Lower lobe of right lung (tissue), 2 donors: ENCODE measurements at regions not wholly inside any gene's neighbourhood (a gene's known extent, or its start where the extent isn't known, plus 50 kb on each side); places are given as distances from the start of the nearest gene placed in this dataset.

Experiments used
- ATAC-seq, 2 donors: fragments of 200-7000 bp; cut with Tn5 transposase; one replicate each; pipeline ENCODE4 v1.9.1; 2020 to 2022; ENCODE audit warnings: mild to moderate bottlenecking in 2 of 2, moderate library complexity in 2 of 2
- DNase-seq: peaks from one replicate; pipeline ENCODE4 v3.0.0-alpha.2; 2020
- H3K27ac ChIP-seq: fragments of 200-600 bp; one replicate; pipeline ENCODE4 v1.8.0; 2022
- H3K27me3 ChIP-seq: fragments of 200-600 bp; one replicate; pipeline ENCODE4 v1.8.0; 2022; ENCODE audit warnings: low read depth
- H3K36me3 ChIP-seq: fragments of 200-600 bp; one replicate; pipeline ENCODE4 v1.8.0; 2022; ENCODE audit warnings: mild to moderate bottlenecking
- H3K4me1 ChIP-seq: fragments of 200-600 bp; one replicate; pipeline ENCODE4 v1.8.0; 2022
- H3K4me3 ChIP-seq: fragments of 200-600 bp; one replicate; pipeline ENCODE4 v1.8.0; 2022; ENCODE audit warnings: mild to moderate bottlenecking
- H3K9me3 ChIP-seq: fragments of 200-600 bp; one replicate; pipeline ENCODE4 v1.8.0; 2022
- intact Hi-C: fragments of 100-400 bp; cut with DNase I; formaldehyde crosslinking; loops from one replicate; pipeline ENCODE4 v1.11.0; 2022
- TF ChIP-seq, protein P1 (sequence below): fragments of 200-600 bp; IDR thresholded peaks from one replicate; pipeline ENCODE4 v1.8.0; 2022; ENCODE audit warnings: antibody characterized with exemption, mild to moderate bottlenecking
- donor health status: DM: no; HTN: yes; CAD: no; lungs with severe emphysema.

DNA sequence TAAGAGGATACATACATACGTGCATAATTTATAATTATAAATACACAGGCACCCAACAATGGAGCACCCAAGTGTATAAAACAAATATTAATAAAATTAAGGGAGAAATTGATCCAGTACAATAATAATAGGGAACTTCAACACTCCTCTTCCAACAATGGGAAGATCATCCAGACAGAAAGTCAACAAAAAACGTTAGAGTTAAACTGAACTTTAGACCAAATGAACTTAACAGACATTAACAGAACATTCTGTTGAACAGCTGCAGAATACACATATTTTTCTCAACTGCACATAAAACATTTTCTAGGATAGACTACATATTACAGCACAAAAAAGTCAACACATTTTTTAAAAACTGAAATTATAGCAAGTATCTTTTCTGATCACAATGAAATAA is 339.7 kb downstream of the CGGBP1 start:
- no peaks in the 10 kb centered on the region for H3K4me1 ChIP-seq
- DNase-seq (no peak), ATAC-seq (no peak)
- H3K36me3 ChIP-seq: no peaks in the 10 kb centered on the region
- H3K27me3 ChIP-seq: no peaks in the 10 kb centered on the region
- intact Hi-C loops: no loop called here
- TF ChIP-seq, protein P1, sequence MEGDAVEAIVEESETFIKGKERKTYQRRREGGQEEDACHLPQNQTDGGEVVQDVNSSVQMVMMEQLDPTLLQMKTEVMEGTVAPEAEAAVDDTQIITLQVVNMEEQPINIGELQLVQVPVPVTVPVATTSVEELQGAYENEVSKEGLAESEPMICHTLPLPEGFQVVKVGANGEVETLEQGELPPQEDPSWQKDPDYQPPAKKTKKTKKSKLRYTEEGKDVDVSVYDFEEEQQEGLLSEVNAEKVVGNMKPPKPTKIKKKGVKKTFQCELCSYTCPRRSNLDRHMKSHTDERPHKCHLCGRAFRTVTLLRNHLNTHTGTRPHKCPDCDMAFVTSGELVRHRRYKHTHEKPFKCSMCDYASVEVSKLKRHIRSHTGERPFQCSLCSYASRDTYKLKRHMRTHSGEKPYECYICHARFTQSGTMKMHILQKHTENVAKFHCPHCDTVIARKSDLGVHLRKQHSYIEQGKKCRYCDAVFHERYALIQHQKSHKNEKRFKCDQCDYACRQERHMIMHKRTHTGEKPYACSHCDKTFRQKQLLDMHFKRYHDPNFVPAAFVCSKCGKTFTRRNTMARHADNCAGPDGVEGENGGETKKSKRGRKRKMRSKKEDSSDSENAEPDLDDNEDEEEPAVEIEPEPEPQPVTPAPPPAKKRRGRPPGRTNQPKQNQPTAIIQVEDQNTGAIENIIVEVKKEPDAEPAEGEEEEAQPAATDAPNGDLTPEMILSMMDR: no peak
- no peak overlapping the region for H3K4me3 ChIP-seq
- no peaks in the 10 kb centered on the region for H3K9me3 ChIP-seq
- H3K27ac ChIP-seq: no peak overlapping the region

DNA sequence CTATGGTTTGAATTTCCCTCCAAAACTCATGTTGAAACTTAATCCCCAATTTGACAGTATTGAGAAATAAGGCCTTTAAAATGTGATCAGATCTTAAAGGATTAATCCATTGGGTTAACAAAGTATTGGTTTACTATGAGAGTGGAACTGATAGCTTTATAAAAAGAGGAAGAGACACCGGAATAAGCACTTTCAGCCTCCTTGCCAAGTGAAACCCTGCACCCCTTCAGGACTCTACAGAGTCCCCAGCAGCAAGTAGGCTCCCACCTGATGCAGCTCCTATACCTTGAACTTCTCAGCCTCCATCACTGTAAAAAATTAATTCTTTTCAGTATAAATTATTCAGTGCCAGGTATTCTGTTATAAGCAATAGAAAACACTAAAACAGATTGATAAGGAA is 348.3 kb downstream of the CGGBP1 start:
- TF ChIP-seq, protein P1: no peak
- Histone ChIP-seq H3K4me3 (no peak overlapping the region), H3K27ac (no peak overlapping the region), H3K4me1 (no peaks in the 10 kb centered on the region), H3K9me3 (no peaks in the 10 kb centered on the region), H3K36me3 (no peaks in the 10 kb centered on the region), H3K27me3 (no peaks in the 10 kb centered on the region)
- no peak for ATAC-seq
- DNase-seq: no peak
- intact Hi-C loops: no loop called here

DNA sequence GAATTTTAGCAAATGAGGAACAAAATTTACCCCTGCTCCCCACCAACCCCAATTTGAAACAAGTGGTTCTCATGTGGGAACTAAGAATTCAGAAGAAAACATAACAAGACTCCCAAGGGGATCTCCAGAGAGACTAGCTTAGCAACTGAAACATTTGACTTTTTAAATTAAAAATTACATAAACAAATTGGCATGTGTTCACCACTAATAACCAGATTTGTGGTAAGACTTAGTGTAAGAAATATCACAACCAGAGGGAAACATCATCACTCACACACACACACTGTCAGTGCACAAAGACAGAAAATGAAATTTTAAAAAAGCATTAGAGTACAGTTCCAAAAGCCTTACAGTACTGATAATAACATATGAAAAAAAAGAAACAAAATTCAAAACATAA is 348.8 kb downstream of the CGGBP1 start:
- Histone ChIP-seq H3K9me3 (no peaks in the 10 kb centered on the region), H3K27ac (no peak overlapping the region), H3K36me3 (no peaks in the 10 kb centered on the region), H3K27me3 (no peaks in the 10 kb centered on the region), H3K4me3 (no peak overlapping the region), H3K4me1 (no peaks in the 10 kb centered on the region)
- TF ChIP-seq, protein P1: no peak
- intact Hi-C loops: no loop called here
- ATAC-seq (no peak), DNase-seq (no peak)

DNA sequence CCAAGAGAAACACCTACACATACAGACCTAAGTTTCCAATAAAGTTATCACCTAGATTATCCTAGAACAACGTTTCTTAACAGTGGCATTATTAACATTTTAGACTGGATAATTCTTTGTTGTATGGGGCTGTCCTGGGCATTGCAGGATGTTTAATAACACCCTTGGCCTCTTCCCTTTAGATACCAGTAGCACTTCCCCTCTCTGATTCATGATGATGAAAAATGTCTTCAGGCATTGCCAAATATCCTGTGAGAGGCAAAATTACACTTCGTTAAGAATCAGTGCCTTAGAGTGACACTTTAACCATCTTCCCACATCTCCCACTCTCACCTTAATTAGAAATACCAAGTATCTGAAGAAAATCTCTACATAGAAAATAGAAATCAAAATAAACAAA is 352.6 kb downstream of the CGGBP1 start:
- TF ChIP-seq, protein P1: no peak
- intact Hi-C loops: no loop called here
- DNase-seq: no peak
- Histone ChIP-seq H3K27ac (no peak overlapping the region), H3K4me3 (no peak overlapping the region), H3K27me3 (no peaks in the 10 kb centered on the region), H3K4me1 (no peaks in the 10 kb centered on the region), H3K9me3 (no peaks in the 10 kb centered on the region), H3K36me3 (no peaks in the 10 kb centered on the region)
- peak; percentile 32 to 64 for ATAC-seq

DNA sequence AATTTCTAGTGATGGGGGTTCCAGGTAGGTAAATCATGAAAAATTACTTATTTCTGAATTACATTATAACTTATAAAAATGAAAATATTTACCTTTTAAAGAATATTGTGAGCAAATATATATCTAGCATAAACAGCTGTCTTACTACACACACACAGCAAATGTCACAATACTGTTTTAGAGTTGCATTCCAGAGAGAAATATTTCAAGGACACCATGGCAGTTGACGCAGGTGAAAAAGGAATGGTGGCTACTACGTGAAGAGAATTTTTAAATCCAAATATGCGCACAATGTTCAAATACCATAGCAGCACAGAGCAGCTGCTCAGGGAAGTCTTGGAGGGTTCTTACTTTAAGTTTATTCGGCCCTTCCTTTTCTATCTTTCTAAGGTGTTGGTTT is 356.2 kb downstream of the CGGBP1 start:
- Histone ChIP-seq H3K4me1 (no peaks in the 10 kb centered on the region), H3K36me3 (no peaks in the 10 kb centered on the region), H3K27me3 (no peaks in the 10 kb centered on the region), H3K4me3 (no peak overlapping the region), H3K27ac (no peak overlapping the region), H3K9me3 (no peaks in the 10 kb centered on the region)
- TF ChIP-seq, protein P1: no peak
- intact Hi-C loops: no loop called here
- no peak for ATAC-seq
- DNase-seq: no peak
